PFSK-1 (cell line): ENCODE measurements at regions not wholly inside any gene's neighbourhood (a gene's known extent, or its start where the extent isn't known, plus 50 kb on each side); places are given as distances from the start of the nearest gene placed in this dataset.

Source experiments
- FOXP2 ChIP-seq: optimal IDR thresholded peaks from 2 replicates; pipeline ENCODE3; 2011; ENCODE audit warnings: borderline replicate concordance, control low read depth, inconsistent platforms; ENCODE audit not compliant: insufficient read depth; ENCODE audit errors: extremely low read length, extremely low read depth
- POLR2AphosphoS5 ChIP-seq: IDR thresholded peaks from 2 replicates; pipeline ENCODE4 v1.6.1; 2012; ENCODE audit warnings: low read depth, mild to moderate bottlenecking, control low read depth, low read length, moderate library complexity
- REST ChIP-seq, 2 experiments: IDR thresholded peaks; 2 replicates each; pipeline versions ENCODE4 v1.6.1 to v1.8.0; 2011 to 2012; ENCODE audit warnings: low read depth in 2 of 2, low read length in 2 of 2, control low read depth in 1 of 2, inconsistent platforms in 1 of 2, mild to moderate bottlenecking in 1 of 2, moderate library complexity in 1 of 2; ENCODE audit not compliant: insufficient read depth in 1 of 2
- SIN3A ChIP-seq: IDR thresholded peaks from 2 replicates; pipeline ENCODE4 v1.6.1; 2012; ENCODE audit warnings: mild to moderate bottlenecking, low read length, moderate library complexity, borderline replicate concordance; ENCODE audit not compliant: insufficient read depth
- TAF1 ChIP-seq: IDR thresholded peaks from 2 replicates; pipeline ENCODE4 v1.6.1; 2012; ENCODE audit warnings: low read length, control low read depth, borderline replicate concordance; ENCODE audit not compliant: insufficient read depth

DNA sequence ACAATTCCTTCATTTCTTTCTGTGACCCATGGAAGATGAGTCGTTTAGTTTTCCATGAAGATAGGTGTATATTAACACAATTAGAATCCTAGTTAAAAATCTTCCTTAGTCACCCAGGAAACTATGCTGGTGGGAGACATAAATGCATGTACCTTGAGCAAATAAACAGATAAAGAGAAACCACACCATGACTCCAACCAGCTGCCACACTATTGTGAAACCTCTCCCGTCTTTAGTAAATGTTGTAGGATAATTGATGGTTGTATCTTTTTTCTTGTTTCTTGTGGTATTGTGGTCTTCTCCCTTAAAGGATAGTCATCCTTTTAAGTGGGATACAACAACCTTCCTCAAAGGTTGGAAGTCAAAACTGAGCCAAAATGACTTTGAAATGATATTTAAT lies 103.8 kb upstream of the LEF1 start:
- no peak for TF ChIP-seq POLR2AphosphoS5
- no peak for TF ChIP-seq TAF1
- TF ChIP-seq REST (IDR thresholded peaks at IDR 0.05; ENCODE audit: insufficient read depth in 1 of 2, low read depth in 2 of 2, low read length in 2 of 2), result no peak
- TF ChIP-seq SIN3A, result no peak
- TF ChIP-seq FOXP2, result no peak

DNA sequence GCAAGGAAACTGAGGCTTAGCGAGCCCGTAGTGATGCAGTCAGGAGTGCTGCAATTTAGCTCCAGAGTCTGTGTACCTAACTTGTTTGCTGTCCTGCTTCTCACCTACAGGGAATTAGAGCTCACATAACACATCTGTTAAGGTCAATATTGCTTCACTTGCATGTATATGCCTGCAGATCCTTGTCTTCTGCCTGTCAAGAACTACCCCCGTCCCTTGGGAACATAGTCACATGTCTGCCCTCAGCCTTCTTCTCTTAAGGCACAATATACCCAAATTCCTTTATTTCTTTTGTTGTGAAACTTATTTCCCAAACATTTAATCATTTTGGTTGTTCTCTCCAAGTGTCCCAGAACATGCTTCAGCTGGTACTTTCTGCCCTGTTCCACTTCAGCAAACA lies 103.3 kb upstream of the LEF1 start:
- TF ChIP-seq TAF1, result no peak
- TF ChIP-seq REST (IDR thresholded peaks at IDR 0.05; ENCODE audit: insufficient read depth in 1 of 2, low read depth in 2 of 2, low read length in 2 of 2), result no peak
- TF ChIP-seq FOXP2, result no peak
- no peak for TF ChIP-seq SIN3A
- TF ChIP-seq POLR2AphosphoS5, result no peak

DNA sequence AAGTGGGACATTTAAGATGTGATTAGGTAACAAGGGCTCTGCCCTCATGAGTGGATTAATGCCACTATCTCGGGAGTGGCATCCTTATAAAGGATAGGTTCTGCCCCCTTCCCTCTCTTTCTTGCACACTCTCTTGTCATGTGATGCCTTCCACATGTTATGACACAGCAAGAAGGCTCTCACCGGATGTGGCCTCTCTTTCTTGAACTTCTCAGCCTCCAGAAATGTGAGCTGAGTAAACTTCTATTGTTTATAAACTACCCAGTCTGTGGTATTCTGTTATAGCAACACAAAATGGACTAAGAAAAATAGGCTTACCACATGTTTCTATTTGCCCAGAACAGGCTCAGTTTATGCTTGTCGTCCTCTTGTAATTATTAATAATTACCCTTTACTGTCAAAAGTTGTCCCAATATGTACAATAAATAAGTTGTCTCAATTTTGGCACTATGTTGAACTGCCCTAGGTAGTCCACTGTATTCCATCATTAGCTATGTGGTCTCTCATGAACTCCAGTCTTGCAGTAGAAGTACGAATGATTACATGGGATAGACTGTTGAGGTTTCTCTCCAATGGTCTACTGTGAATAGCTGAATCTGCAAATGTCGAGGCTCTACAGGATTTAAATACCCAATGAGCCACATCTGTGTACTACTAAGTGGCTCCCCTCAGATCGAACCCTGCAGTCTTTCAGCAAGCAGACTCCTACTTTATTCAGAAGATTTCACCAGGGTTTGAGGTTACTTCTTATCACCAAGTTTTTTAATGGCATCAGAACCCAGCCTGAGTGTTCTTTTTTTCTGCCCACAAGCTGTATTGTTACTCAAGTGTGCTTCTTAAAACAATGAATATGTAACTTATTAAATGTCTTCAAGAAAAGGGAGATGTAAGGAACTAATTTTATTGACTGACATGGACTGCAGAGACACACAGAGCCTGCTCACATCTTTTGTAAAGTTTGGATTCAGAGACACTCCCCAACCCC lies 102.0 kb upstream of the LEF1 start:
- TF ChIP-seq POLR2AphosphoS5 (no peak), REST (IDR thresholded peaks at IDR 0.05; ENCODE audit: insufficient read depth in 1 of 2, low read depth in 2 of 2, low read length in 2 of 2) (no peak), TAF1 (no peak), FOXP2 (no peak), SIN3A (no peak)

DNA sequence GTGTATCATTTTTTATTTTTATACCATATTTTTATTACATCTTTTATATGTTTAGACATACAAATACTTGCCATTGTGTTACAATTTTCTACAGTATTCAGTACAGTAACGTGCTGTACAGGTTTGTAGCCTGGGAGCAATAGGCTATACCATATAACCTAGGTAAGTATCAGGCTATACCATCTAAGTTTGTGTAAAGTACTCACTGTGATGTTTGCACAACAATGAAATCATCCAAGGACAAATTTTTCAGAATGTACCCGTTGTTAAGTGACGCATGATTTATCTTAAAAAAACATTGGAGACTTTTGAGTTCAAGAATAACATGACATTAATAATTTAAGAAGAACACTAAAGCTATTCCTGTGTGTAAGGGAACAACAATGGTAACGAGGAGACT lies 96.0 kb upstream of the LEF1 start:
- TF ChIP-seq TAF1 (no peak), POLR2AphosphoS5 (no peak)

- TF ChIP-seq REST (IDR thresholded peaks at IDR 0.05; ENCODE audit: insufficient read depth in 1 of 2, low read depth in 2 of 2, low read length in 2 of 2) (no peak), FOXP2 (no peak), SIN3A (no peak), TAF1 (no peak), POLR2AphosphoS5 (no peak)
Measured at GRCh38 chr4:108263057-108263456, 94.3 kb upstream of the LEF1 start.
